ENCODE measurements at regions not wholly inside any gene's neighbourhood (a gene's known extent, or its start where the extent isn't known, plus 50 kb on each side); places are given as distances from the start of the nearest gene placed in this dataset.
"Not testable (repeated sequence)": the region's sequence is repeated elsewhere in the genome, so short reads cannot be mapped to it uniquely, and the experiment has no call there.

- DNase-seq = not testable (repeated sequence)
Measured at GRCh38 chr21:6561168-6561567, 3960.2 kb upstream of the TPTE start.

- DNase-seq = not testable (repeated sequence)
Measured at GRCh38 chr21:6561578-6561977, 3959.8 kb upstream of the TPTE start.

GRCh38 chr21:6564543-6565166, 3956.7 kb upstream of the TPTE start:
- not testable (repeated sequence) for DNase-seq

- peak; percentile 61 for DNase-seq
Measured at GRCh38 chr21:6565190-6566094, 3955.9 kb upstream of the TPTE start.

- not testable (repeated sequence) for DNase-seq
Measured at GRCh38 chr21:6567542-6567941, 3953.8 kb upstream of the TPTE start.

- not testable (repeated sequence) for DNase-seq
Measured at GRCh38 chr21:6569152-6569551, 3952.2 kb upstream of the TPTE start.

GRCh38 chr21:6569587-6570392, 3951.6 kb upstream of the TPTE start:
- DNase-seq = not testable (repeated sequence)

- not testable (repeated sequence) for DNase-seq
Measured at GRCh38 chr21:6570700-6571368, 3950.5 kb upstream of the TPTE start.

- DNase-seq = not testable (repeated sequence)
Measured at GRCh38 chr21:6573576-6573975, 3947.8 kb upstream of the TPTE start.

- not testable (repeated sequence) for DNase-seq
Measured at GRCh38 chr21:6579801-6580200, 3941.6 kb upstream of the TPTE start.
